SK-N-SH treated with all-trans-retinoic acid at 6 μM for 48 hours (cell line): ENCODE measurements at regions not wholly inside any gene's neighbourhood (a gene's known extent, or its start where the extent isn't known, plus 50 kb on each side); places are given as distances from the start of the nearest gene placed in this dataset.

ENCODE experiments used
- ATAC-seq: fragments of 200-7000 bp; cut with Tn5 transposase; 3 replicates; pipeline ENCODE4 v1.9.1; 2020; ENCODE audit warnings: mild to moderate bottlenecking, moderate library complexity
- ARNTL ChIP-seq: fragments of 450-650 bp; formaldehyde crosslinking; IDR thresholded peaks from 2 replicates; pipeline ENCODE4 v1.5.0; 2020; ENCODE audit warnings: low read depth, mild to moderate bottlenecking, moderate library complexity, borderline replicate concordance
- BACH2 ChIP-seq: fragments of 250-450 bp; sonication (Bioruptor Pico); IDR thresholded peaks from 2 replicates; pipeline ENCODE4 v1.9.0; 2021; ENCODE audit warnings: mild to moderate bottlenecking, borderline replicate concordance
- CREB5 ChIP-seq: fragments of 250-450 bp; sonication (Bioruptor Pico); IDR thresholded peaks from 2 replicates; pipeline ENCODE4 v1.5.1; 2020; ENCODE audit warnings: low read depth, mild to moderate bottlenecking, moderate library complexity
- CSDC2 ChIP-seq: fragments of 250-450 bp; sonication (Bioruptor Pico); IDR thresholded peaks from 2 replicates; pipeline ENCODE4 v1.5.0; 2020; ENCODE audit warnings: mild to moderate bottlenecking, moderate library complexity
- CSRNP3 ChIP-seq: fragments of 250-450 bp; sonication (Bioruptor Pico); IDR thresholded peaks from 2 replicates; pipeline ENCODE4 v1.5.1; 2021; ENCODE audit warnings: mild to moderate bottlenecking, moderate library complexity
- ISL1 ChIP-seq: fragments of 250-450 bp; sonication (Bioruptor Pico); IDR thresholded peaks from 2 replicates; pipeline ENCODE4 v2.1.2; 2022; ENCODE audit warnings: mild to moderate bottlenecking, moderate library complexity
- OSR1 ChIP-seq: fragments of 250-450 bp; sonication (Bioruptor Pico); IDR thresholded peaks from 2 replicates; pipeline ENCODE4 v1.8.0; 2022; ENCODE audit warnings: moderate library complexity, mild to moderate bottlenecking, inconsistent platforms
- PATZ1 ChIP-seq: fragments of 250-450 bp; sonication (Bioruptor Pico); IDR thresholded peaks from 2 replicates; pipeline ENCODE4 v1.8.0; 2020; ENCODE audit warnings: mild to moderate bottlenecking, moderate library complexity, borderline replicate concordance
- POU6F1 ChIP-seq: fragments of 250-450 bp; sonication (Bioruptor Pico); IDR thresholded peaks from 2 replicates; pipeline ENCODE4 v1.8.0; 2021; ENCODE audit warnings: low read depth, mild to moderate bottlenecking, moderate library complexity, borderline replicate concordance
- RARB ChIP-seq: fragments of 250-450 bp; sonication (Bioruptor Pico); IDR thresholded peaks from 2 replicates; pipeline ENCODE4 v1.8.0; 2021; ENCODE audit warnings: mild to moderate bottlenecking, moderate library complexity
- SNAI2 ChIP-seq: fragments of 250-450 bp; sonication (Bioruptor Pico); IDR thresholded peaks from 2 replicates; pipeline ENCODE4 v1.5.0; 2020; ENCODE audit warnings: mild to moderate bottlenecking, moderate library complexity
- TCF4 ChIP-seq: fragments of 250-450 bp; sonication (Bioruptor Pico); IDR thresholded peaks from 2 replicates; pipeline ENCODE4 v1.8.0; 2021; ENCODE audit warnings: mild to moderate bottlenecking, moderate library complexity, borderline replicate concordance
- TOX ChIP-seq: fragments of 250-450 bp; sonication (Bioruptor Pico); IDR thresholded peaks from 2 replicates; pipeline ENCODE4 v1.8.0; 2021; ENCODE audit warnings: mild to moderate bottlenecking, moderate library complexity, borderline replicate concordance
- TSHZ2 ChIP-seq: fragments of 250-450 bp; sonication (Bioruptor Pico); IDR thresholded peaks from 2 replicates; pipeline ENCODE4 v1.5.0; 2020; ENCODE audit warnings: mild to moderate bottlenecking, moderate library complexity
- ZC3H10 ChIP-seq: fragments of 250-450 bp; sonication (Bioruptor Pico); IDR thresholded peaks from 2 replicates; pipeline ENCODE4 v1.5.1; 2021; ENCODE audit warnings: mild to moderate bottlenecking, moderate library complexity
- ZFP3 ChIP-seq: fragments of 250-450 bp; sonication (Bioruptor Pico); IDR thresholded peaks from 2 replicates; pipeline ENCODE4 v1.5.0; 2020; ENCODE audit warnings: mild to moderate bottlenecking, moderate library complexity
- ZFP30 ChIP-seq: fragments of 450-650 bp; formaldehyde crosslinking; IDR thresholded peaks from 2 replicates; pipeline ENCODE4 v1.5.0; 2022; ENCODE audit warnings: mild to moderate bottlenecking, moderate library complexity
- ZNF565 ChIP-seq: fragments of 450-650 bp; formaldehyde crosslinking; conservative IDR thresholded peaks from 2 replicates; pipeline ENCODE4 v1.5.0; 2020; ENCODE audit warnings: low read depth, mild to moderate bottlenecking, moderate library complexity
- ZNF70 ChIP-seq: fragments of 450-650 bp; formaldehyde crosslinking; IDR thresholded peaks from 2 replicates; pipeline ENCODE4 v1.5.0; 2020; ENCODE audit warnings: mild to moderate bottlenecking, moderate library complexity

GRCh38 chr5:17330386-17330785, 113.0 kb downstream of the BASP1 start:
- ATAC-seq: no peak
- TF ChIP-seq BACH2: no peak
- no peak for TF ChIP-seq SNAI2 (CRISPR knock-in tag)
- no peak for TF ChIP-seq ZFP30 (CRISPR knock-in tag)
- no peak for TF ChIP-seq ARNTL (CRISPR knock-in tag)
- TF ChIP-seq CSDC2 (CRISPR knock-in tag): no peak
- TF ChIP-seq TCF4 (CRISPR knock-in tag): no peak
- TF ChIP-seq, all 23 proteins: peak for 0

- TF ChIP-seq CREB5 (CRISPR knock-in tag) (no peak), BACH2 (no peak), TOX (CRISPR knock-in tag) (no peak), ARNTL (CRISPR knock-in tag) (no peak), ZC3H10 (CRISPR knock-in tag) (no peak), ZFP3 (CRISPR knock-in tag) (no peak), CSDC2 (CRISPR knock-in tag) (no peak), CSRNP3 (no peak), POU6F1 (CRISPR knock-in tag) (no peak), TCF4 (CRISPR knock-in tag) (no peak)
Observed at GRCh38 chr5:17331651-17332050, 114.2 kb downstream of the BASP1 start.

GRCh38 chr5:17333755-17334154, 116.3 kb downstream of the BASP1 start:
- TF ChIP-seq PATZ1 (CRISPR knock-in tag) (no peak), TCF4 (CRISPR knock-in tag) (no peak), TSHZ2 (CRISPR knock-in tag) (no peak), POU6F1 (CRISPR knock-in tag) (no peak), CREB5 (CRISPR knock-in tag) (no peak), ZNF70 (CRISPR knock-in tag) (no peak), ARNTL (CRISPR knock-in tag) (no peak), ZC3H10 (CRISPR knock-in tag) (no peak), ZNF565 (CRISPR knock-in tag) (no peak), ISL1 (CRISPR knock-in tag) (no peak), OSR1 (CRISPR knock-in tag) (no peak), RARB (CRISPR knock-in tag) (no peak), ZFP30 (CRISPR knock-in tag) (no peak), CSDC2 (CRISPR knock-in tag) (no peak)
- ATAC-seq: no peak

More at GRCh38 chr5:17331651-17332050, 114.2 kb downstream of the BASP1 start:
- ATAC-seq: no peak
